Inflammatory macrophage (primary cell): ENCODE measurements at regions not wholly inside any gene's neighbourhood (a gene's known extent, or its start where the extent isn't known, plus 50 kb on each side); places are given as distances from the start of the nearest gene placed in this dataset.

Experiments
- DNase-seq, 2 donors: peaks; one replicate each; pipeline ENCODE4 v3.0.0-alpha.2; 2020 to 2022

DNA sequence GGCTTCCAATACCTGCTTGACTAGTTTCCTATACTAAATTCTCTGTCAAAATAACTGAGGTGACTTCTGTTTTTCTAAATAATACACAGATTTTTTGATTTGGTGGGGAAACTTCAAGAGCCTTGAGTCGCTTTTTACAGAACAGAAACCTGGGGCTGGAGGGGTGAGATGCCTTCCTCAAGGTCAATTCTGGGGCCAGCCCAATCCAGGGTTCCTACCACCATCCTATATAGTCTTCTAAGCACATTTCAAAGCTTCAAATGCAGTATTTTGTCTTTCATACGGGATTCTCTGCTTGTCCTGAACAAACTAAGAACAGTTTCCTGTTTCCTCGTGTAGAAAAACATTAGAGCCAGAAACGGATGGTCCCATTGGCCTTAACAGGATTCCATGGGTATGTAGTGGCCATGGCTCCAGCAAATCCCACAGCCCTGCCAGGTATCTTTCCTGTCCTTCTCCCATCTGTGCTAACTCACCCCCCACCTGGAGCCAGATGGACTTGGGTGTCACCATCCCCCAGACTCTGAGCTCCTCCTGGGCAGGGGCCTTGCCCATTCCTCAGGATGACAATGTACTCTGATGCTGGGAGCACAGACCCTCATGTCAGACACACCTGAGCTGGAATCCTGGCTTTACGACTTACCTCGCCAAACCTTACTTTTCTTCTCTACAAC, 146.9 kb downstream of the KLF13 start:
- DNase-seq, result no peak

DNA sequence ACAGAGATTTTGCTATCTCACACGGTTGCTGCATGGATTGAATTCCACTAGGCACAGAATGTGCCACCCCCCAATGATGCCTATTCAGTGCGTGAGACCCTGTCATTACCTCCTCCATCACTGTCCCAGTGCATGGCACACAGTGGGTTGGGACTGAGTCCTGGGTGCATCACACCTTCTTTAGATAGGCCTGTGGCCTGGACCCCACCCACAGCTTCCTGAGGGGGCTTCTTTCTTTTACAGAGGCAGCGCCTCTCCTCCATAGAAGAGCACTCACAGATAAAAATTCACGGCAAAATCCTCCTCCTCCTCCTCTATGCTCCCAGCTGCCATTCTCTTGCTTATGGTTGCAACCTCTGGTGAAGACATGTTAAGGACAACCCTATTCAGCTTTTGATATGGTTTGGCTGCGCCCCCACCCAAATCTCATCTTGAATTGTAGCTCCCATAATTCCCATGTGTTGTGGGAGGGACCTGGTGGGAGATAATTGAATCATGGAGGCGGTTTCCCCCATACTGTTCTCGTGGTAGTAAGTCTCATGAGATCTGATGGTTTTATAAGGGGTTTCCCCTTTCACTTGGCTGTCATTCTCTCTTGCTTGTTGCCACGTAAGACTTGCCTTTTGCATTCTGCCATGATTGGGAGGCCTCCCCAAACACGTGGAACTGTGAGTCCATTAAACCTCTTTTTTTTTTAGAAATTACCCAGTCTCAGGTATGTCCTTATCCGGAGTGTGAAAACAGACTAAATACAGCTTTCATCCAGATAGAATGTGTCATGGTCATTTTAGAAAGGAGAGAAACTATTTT, 147.6 kb downstream of the KLF13 start:
- no peak for DNase-seq

DNA sequence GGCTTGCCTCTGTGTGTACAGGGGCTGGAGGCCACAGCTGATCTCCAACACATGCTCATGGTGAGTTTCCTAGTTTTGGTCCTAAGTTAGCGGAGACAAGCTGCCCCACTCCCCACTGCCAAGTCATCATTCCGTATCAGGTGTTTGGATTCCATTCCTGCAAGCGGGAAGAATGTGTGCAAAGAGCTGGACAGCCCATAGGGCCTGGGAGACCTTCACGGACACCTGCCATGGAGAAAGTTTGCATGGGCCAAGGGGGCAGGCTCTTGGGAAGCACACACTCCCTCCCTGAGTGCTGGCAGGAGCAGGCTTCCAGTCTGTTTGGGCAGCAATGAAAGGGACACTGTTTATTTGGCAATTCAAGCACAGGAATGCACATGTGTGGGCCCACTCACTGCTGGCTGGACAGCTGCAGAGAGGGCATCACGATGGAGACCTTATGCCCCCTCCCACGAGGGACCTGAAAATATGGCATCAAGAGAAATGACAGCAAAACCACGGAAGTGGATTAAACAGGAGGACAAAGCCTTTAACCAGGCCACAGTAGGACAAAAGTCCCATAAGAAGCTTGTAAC, 149.7 kb downstream of the KLF13 start:
- no peak for DNase-seq

- DNase-seq, result no peak
Observed at GRCh38 chr15:31476866-31477265, 150.2 kb downstream of the KLF13 start.

GRCh38 chr15:31477301-31477700, 150.7 kb downstream of the KLF13 start:
- no peak for DNase-seq

DNA sequence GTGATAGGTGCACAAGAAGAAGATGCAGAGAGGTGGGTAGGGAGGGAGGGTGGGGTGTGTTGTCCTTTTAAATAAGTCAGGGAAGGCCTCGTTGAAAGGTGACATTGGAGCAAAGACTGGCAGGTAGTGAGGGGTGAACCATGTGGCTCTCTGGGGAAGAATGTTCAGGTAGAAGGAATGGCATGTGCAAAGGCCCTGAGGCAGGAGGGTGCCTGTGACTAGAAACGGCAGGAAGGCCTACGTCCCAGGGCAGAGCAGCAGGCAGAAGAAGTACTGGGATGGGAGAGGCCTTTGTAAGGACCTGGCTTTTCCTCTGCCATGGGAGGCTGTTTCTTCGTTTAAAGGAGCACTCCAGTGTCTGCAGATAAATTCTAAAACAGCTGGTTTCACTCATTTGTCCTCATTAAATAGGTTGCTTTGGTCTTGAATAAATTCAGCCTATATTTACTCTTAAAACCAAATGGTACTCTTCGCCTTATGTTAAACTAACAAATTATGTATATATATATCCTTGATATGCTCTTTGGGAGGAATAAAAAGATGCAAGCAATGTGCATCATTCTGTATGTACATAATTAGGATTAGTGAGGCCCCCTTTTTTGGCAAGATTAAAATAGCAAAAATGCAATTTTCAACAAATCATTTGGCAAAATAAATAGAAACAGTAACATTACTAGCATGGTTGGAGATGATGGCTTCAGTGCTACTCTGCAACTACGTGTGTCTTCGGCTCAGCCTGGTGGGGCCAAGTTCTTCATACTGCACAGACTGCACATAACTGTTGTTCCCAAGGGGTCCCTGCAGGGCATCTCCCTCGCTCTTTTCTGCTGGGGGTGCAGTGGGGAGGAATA, 151.4 kb downstream of the KLF13 start:
- no peak for DNase-seq

- DNase-seq, result no peak
Observed at GRCh38 chr15:31478702-31479221, 152.1 kb downstream of the KLF13 start.

DNA sequence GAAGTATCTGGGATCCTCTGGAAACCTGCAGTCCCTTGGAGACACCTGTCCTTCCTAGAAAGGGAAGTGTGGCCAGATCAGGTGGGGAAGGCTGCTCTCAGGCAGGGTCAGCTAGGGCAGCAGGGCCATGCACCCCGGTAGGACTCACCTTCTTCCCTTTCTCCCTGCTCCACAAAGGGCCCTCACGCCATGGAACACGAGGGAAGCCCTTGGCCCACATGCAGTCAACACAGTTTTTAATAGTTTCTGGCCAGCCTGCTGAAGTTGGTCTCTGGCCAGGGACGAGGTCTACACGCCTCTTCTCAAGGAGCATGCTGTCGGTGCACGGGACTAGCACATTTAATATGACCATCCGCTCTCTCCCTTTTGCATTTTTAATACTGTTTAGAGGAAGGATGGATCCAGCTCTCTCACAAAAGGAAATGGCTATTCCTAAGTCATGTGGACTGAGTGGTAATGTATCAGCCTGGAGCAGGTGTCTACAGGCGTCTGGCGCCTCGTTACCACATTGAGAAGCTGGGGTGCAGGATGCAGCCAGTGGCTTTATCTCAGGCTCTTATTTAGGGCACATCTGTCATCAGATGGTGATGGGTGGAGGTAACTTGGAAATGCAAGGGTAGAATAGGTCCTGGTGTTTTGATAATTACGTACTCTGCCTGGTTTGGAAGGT, 153.9 kb downstream of the KLF13 start:
- no peak for DNase-seq

- DNase-seq, result no peak
Observed at GRCh38 chr15:31481142-31481541, 154.5 kb downstream of the KLF13 start.

DNA sequence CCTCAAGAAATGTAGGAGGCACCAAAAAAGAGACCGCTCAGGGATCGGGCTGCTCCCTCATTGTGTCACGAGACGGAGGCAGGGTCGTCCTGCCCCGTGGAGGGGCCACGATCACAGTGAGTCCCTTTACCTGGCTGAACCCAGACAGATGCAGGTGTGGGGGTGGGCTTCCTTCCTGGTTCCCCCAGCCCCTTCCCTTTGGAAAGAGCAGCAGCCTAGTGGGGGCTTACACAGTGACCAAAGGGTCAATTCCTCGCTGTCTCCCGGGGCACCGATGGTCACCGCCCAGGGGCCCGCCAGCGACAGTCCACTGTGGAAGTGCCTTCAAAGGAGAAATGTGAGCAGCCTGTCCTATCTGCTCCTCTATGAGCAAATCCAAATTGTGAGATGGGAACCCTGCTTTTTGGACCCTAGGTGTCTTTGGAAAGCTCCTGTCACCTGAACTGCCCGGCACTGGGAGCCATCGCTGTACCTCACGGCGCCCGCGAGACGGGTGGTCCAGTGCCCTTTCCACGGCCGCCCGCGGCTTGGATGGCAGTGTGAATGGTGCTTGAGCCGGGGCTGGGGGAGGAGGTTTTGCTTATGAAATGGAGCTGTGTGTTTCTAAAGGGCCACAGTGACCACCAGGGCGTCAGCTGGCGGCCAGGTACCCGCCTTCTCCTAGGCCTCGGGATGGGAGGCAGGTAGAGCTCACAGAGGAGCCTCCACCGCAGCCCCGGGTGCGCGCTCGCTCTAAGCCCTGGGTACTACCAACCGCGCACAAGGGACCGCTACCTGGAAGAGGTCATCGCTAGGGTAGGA, 155.7 kb downstream of the KLF13 start:
- DNase-seq, result no peak

GRCh38 chr15:31483053-31483985, 156.7 kb downstream of the KLF13 start:
- DNase-seq, result peak; percentile 5 to 13

- DNase-seq, result no peak
Observed at GRCh38 chr15:31483986-31484951, 157.6 kb downstream of the KLF13 start.

DNA sequence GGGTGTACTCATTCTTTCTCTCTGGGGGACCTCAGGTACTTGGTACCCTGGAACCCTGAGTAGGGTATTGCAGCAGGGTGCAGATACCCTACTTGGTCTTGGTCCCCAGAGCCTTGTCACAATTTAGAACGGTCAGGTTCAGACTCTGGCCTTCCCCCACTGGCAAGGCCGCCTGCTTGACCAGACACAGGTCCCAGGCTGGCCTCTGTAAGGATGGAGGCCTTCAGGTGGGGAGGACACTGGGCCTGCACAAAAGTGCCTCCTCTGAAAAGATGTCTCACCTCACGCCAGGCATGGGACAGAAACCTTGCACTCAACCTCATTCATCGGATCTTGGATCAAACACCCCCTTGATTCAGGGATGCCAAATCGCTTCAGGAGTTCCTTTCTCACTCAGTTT, 158.4 kb downstream of the KLF13 start:
- DNase-seq, result no peak

DNA sequence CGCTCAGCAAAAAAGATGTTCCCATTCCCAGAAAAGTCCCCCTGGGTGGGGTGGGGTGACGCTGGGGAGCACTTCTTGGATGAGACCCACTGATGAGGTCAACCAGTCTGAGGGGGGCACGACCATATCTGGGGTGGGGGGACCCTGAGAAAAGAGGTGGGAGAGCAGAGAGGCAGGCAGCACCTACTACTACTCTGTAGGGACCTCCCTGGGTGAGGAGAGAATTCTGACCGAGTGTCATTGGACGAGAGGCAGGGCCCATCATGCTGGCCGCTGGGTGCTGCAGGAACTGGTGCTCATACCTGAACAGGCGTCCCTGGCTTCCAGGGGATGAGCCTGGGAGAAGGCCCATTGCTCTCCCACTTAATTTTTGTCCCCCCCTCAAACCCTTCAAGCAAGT, 158.8 kb downstream of the KLF13 start:
- no peak for DNase-seq

- DNase-seq, result no peak
Observed at GRCh38 chr15:31485911-31486461, 159.4 kb downstream of the KLF13 start.

- DNase-seq, result no peak
Observed at GRCh38 chr15:31486506-31486905, 159.9 kb downstream of the KLF13 start.

DNA sequence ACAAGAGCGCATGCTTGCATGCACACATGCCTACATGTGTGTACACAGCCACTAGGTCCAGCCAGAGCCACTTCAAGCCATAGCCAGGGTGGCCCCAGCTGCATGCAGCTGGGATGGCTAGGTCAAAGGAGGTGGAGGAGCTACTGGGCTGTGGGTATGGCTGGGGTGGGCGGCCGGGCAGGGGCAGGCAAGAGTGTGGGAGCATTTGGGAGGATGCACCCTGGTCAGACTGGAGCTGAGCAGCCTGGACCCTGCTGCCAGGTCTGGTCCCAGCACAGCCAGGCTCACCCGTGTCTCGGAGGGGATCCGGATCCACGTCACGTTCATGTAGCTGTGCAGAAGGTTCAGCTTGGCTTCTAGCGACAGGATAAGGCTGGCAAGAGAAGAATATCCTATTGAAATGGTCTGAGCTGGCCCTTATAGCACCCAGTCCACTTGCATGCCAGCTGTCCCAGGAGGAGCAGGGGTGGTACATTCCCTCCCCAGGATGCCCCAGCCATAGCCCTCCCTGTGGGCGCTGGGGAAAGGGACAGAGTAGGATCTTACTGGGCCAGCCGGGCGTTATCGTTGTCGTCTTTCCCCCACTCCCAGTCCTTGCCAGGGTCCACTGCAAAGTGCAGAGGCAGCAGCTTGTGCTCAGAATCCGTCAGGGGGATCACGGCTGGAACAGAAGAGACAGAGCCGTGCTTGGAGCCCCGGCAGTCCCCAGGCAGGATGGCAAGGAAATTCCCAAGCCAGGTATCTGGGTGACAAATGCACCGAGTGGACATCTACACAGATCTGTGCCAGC, 160.5 kb downstream of the KLF13 start:
- no peak for DNase-seq
